Activated CD8-positive, alpha-beta T cell treated with anti-CD3 and anti-CD28 coated beads for 36 hours (primary cell): ENCODE measurements at regions not wholly inside any gene's neighbourhood (a gene's known extent, or its start where the extent isn't known, plus 50 kb on each side); places are given as distances from the start of the nearest gene placed in this dataset.

Experiments used
- ATAC-seq: fragments of 200-7000 bp; cut with Tn5 transposase; one replicate; pipeline ENCODE4 v1.10.0; 2021; ENCODE audit warnings: mild to moderate bottlenecking, moderate library complexity
- CTCF ChIA-PET: fragments of 350-600 bp; sonication (Branson Sonifier 250); formaldehyde crosslinking; loops from one replicate; lab custom pipeline; 2021; ENCODE audit warnings: antibody characterized with exemption; lab: Charles Lee
- POLR2A ChIA-PET: fragments of 350-600 bp; sonication (Branson Sonifier 250); formaldehyde crosslinking; loops from one replicate; lab custom pipeline; 2021; ENCODE audit warnings: antibody characterized with exemption; lab: Charles Lee
- DNase-seq: peaks from one replicate; pipeline ENCODE4 v3.0.0-alpha.2; 2020
- H3K27ac Mint-ChIP-seq: one replicate; pipeline ENCODE4 v1.8.0; 2021; ENCODE audit warnings: mild to moderate bottlenecking, mixed read lengths
- H3K27me3 Mint-ChIP-seq: one replicate; pipeline ENCODE4 v1.8.0; 2021; ENCODE audit warnings: mixed read lengths
- H3K36me3 Mint-ChIP-seq: one replicate; pipeline ENCODE4 v1.8.0; 2021; ENCODE audit warnings: low read depth, mixed read lengths
- H3K4me1 Mint-ChIP-seq: one replicate; pipeline ENCODE4 v1.8.0; 2021; ENCODE audit warnings: low read depth, mixed read lengths
- H3K4me3 Mint-ChIP-seq: one replicate; pipeline ENCODE4 v1.8.0; 2021; ENCODE audit warnings: mild to moderate bottlenecking, moderate library complexity, mixed read lengths
- H3K9me3 Mint-ChIP-seq: one replicate; pipeline ENCODE4 v1.8.0; 2021; ENCODE audit warnings: mixed read lengths
- CTCF ChIP-seq: fragments of 200-600 bp; IDR thresholded peaks from one replicate; pipeline ENCODE4 v1.8.0; 2022; ENCODE audit warnings: antibody characterized with exemption, mild to moderate bottlenecking
- intact Hi-C: fragments of 100-400 bp; cut with micrococcal nuclease; formaldehyde crosslinking; loops from one replicate; pipeline ENCODE4 v1.10.0; 2022

DNA sequence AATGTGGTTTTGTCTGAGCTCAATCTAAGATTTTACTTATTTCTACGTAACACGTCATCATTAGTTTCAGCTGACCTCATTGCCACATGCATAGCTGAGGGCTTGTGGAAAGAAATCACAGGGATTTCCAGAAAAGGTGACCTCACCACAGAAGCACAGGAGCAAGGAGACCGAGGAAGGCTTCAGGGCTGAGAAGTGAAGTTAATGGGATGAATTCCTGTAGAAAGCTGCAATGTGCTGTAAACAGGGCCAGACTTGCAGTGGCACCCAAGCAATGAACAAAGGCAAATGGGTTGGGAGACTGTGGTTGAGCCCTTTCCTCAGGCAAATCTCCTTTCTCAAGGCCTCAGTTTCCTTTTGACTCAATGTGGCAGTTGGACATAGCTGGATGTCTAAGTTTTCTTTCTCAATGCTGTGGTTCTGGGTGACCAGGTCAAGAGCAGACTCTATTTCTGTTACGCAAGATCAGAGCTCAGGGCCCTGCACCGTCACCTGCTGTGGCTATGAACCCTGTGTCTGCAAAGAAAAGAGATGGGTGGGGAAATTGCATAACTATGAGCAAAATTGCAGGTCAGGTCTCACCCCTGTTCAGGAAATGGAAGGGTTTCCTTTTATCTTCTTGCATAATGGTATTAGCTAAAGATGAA, 252.2 kb upstream of the TBL1XR1 start:
- Mint-ChIP-seq H3K27ac (peak overlapping the region; percentile 90), H3K27me3 (no peaks in the 10 kb centered on the region), H3K4me1 (peaks cover 18% of the 10 kb centered on the region), H3K9me3 (no peaks in the 10 kb centered on the region), H3K4me3 (peak overlapping the region; percentile 32), H3K36me3 (no peaks in the 10 kb centered on the region)
- no peak for TF ChIP-seq CTCF
- CTCF ChIA-PET, result interaction anchor here (1.1 to 1.4 kb wide), 3 partner anchors 19 to 41 kb away, joined by 3 to 4 read pairs (median 3); no protein-coding TSS in a partner anchor
- ATAC-seq (peak; percentile 58), DNase-seq (peak; percentile 21)
- POLR2A ChIA-PET, result interaction anchor here (0.8 kb wide), 1 partner anchor 41 kb away, joined by 3 read pairs; no protein-coding TSS in a partner anchor
- intact Hi-C loops, result no loop called here

DNA sequence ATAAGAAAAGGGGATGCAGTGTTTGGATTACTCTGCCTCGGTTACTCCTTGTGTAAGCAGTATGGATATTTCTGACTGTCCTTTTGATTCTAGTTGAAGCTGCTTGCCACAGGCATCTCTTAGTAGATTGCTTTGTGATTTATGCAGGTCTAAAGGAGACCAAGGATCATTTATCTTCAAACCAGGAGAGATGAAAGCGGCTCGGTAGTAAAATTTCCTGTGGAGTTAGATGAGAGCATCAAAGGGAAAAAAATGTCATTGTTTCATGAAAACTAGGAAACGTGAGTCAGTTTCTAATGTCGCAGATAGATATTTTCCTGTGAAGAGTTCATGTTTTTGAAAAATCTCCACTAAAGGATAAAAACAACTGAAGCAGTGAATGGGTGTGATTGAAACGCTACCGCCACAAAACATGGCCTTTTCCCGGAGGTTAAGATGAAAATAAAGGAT, 254.0 kb upstream of the TBL1XR1 start:
- Mint-ChIP-seq H3K36me3 (no peaks in the 10 kb centered on the region), H3K9me3 (no peaks in the 10 kb centered on the region), H3K27ac (no peak overlapping the region), H3K4me3 (no peak overlapping the region), H3K4me1 (peaks cover 18% of the 10 kb centered on the region), H3K27me3 (no peaks in the 10 kb centered on the region)
- ATAC-seq, result no peak
- POLR2A ChIA-PET, result no interaction called here
- TF ChIP-seq CTCF, result no peak
- intact Hi-C loops, result no loop called here
- CTCF ChIA-PET, result no interaction called here
- DNase-seq, result no peak

DNA sequence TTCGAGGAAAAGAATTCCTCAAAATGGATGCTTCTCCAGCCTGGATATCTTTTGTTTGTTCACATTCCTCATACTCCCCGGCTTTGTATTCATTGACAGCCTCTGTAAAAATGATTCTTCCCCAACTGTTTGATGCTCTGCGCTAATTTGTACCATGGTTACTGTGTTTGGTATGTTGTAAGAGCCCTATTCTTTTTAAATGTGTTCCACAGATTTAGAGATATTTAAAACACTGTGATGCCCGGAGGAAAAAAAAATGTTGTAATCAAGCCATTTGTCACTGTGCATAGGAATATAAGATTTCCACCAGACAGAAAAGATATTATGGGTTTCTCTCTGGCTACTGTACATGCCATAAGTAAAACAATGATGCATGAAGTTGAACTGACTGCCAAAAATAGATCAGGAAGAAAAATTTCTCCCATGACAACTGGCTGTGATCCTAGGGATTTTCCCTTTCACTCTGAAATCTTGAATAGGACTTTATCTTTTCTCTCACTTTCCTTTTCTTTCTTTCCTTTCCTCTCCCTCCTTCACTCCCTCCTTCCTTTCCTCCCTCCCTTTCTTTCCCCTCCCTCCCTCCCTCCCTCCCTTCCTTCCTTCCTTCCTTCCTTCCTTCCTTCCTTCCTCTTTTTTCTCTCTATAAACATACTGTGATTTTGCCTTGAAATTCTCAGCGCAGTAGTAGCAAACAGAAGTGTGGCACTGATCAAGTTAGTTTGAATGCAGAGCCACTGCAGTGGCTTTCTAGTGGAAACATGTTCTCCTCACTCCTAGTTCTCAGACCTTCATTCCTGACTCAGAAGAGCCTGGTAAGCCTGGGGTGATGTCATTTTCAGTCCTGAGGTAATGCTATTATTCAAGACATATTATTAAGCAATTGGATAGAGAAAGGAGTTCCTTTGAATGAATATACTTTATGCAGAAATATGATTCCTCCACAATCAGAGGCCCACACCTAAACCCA, 254.9 kb upstream of the TBL1XR1 start:
- no peaks in the 10 kb centered on the region for H3K36me3 Mint-ChIP-seq
- no peak overlapping the region for H3K27ac Mint-ChIP-seq
- ATAC-seq (no peak), DNase-seq (no peak)
- H3K4me1 Mint-ChIP-seq, result peaks cover 18% of the 10 kb centered on the region
- H3K4me3 Mint-ChIP-seq, result no peak overlapping the region
- TF ChIP-seq CTCF, result no peak
- ChIA-PET CTCF (no interaction called here), POLR2A (no interaction called here)
- no peaks in the 10 kb centered on the region for H3K9me3 Mint-ChIP-seq
- H3K27me3 Mint-ChIP-seq, result no peaks in the 10 kb centered on the region
- intact Hi-C loops, result no loop called here

DNA sequence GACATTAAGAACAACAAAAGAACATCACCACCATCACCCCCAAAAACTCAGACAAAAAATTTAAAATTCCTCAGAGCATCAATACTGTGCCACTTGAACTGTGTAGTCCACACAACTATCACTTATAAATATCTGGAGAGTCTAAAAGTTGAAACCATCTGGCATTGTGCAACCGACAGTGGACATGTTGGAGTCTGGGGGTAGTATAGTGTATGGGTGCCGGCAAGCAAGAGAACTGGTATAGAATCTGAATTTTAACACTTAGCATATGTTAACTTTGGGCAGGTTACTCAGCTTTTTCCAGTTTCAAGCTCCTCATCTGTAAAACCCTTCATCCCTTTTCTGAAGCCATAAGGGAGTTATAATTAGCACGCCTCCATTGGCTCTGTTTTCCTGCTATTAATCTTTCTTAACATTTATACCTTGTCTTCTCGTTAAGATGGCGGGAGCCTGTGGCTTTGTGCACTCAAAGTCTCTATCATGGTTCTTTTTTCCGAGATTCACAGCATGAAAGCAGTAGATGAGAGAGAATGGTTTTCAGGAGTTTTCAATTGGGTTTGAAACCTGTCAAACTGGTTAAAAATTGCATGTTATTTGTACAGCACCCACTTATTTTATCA, 255.7 kb upstream of the TBL1XR1 start:
- peaks cover 18% of the 10 kb centered on the region for H3K4me1 Mint-ChIP-seq
- no peak overlapping the region for H3K27ac Mint-ChIP-seq
- no peaks in the 10 kb centered on the region for H3K27me3 Mint-ChIP-seq
- intact Hi-C loops, result no loop called here
- DNase-seq, result no peak
- no peak overlapping the region for H3K4me3 Mint-ChIP-seq
- POLR2A ChIA-PET, result no interaction called here
- no peak for TF ChIP-seq CTCF
- H3K36me3 Mint-ChIP-seq, result no peaks in the 10 kb centered on the region
- no peaks in the 10 kb centered on the region for H3K9me3 Mint-ChIP-seq
- ATAC-seq, result no peak
- CTCF ChIA-PET, result no interaction called here
